Cerebellar nuclear complex (tissue), 1 donor: ENCODE measurements at regions not wholly inside any gene's neighbourhood (a gene's known extent, or its start where the extent isn't known, plus 50 kb on each side); places are given as distances from the start of the nearest gene placed in this dataset.
"Not testable (repeated sequence)": the region's sequence is repeated elsewhere in the genome, so short reads cannot be mapped to it uniquely, and the experiment has no call there.

Experiments
- DNase-seq, 2 experiments: peaks; one replicate each; lab custom pipeline; 2025; lab: John Stamatoyannopoulos, UW

- no peak for DNase-seq
Measured at GRCh38 chr9:38342532-38342931, 50.0 kb upstream of the ALDH1B1 start.

GRCh38 chr9:38342096-38342495 is 50.4 kb upstream of the ALDH1B1 start:
- DNase-seq = no peak

- DNase-seq = peak; percentile 53 to 91
Measured at GRCh38 chr9:38339496-38339895, 53.0 kb upstream of the ALDH1B1 start.

- DNase-seq = no peak
Measured at GRCh38 chr9:38339087-38339486, 53.4 kb upstream of the ALDH1B1 start.

GRCh38 chr9:38338342-38339018 is 54.0 kb upstream of the ALDH1B1 start:
- no peak for DNase-seq

- no peak for DNase-seq
Measured at GRCh38 chr9:38337706-38338264, 54.7 kb upstream of the ALDH1B1 start.

GRCh38 chr9:38337181-38337580 is 55.3 kb upstream of the ALDH1B1 start:
- no peak for DNase-seq

GRCh38 chr9:38336341-38336740 is 56.2 kb upstream of the ALDH1B1 start:
- no peak for DNase-seq

- DNase-seq = no peak
Measured at GRCh38 chr9:38335686-38336085, 56.8 kb upstream of the ALDH1B1 start.

- no peak for DNase-seq
Measured at GRCh38 chr9:38334234-38334633, 58.3 kb upstream of the ALDH1B1 start.

GRCh38 chr9:38333047-38333446 is 59.5 kb upstream of the ALDH1B1 start:
- DNase-seq = no peak

- no peak for DNase-seq
Measured at GRCh38 chr9:38332625-38333024, 59.9 kb upstream of the ALDH1B1 start.

GRCh38 chr9:38331141-38331540 is 61.4 kb upstream of the ALDH1B1 start:
- DNase-seq = no peak

GRCh38 chr9:38329968-38330367 is 62.5 kb upstream of the ALDH1B1 start:
- DNase-seq = no peak

GRCh38 chr9:38328765-38329164 is 63.7 kb upstream of the ALDH1B1 start:
- no peak for DNase-seq

GRCh38 chr9:38326122-38326521 is 66.4 kb upstream of the ALDH1B1 start:
- no peak for DNase-seq

GRCh38 chr9:38324213-38324612 is 68.3 kb upstream of the ALDH1B1 start:
- DNase-seq = not testable (repeated sequence)

GRCh38 chr9:38322937-38323336 is 69.6 kb upstream of the ALDH1B1 start:
- no peak for DNase-seq

GRCh38 chr9:38319496-38320173 is 72.9 kb upstream of the ALDH1B1 start:
- no peak for DNase-seq

GRCh38 chr9:38318759-38319495 is 73.6 kb upstream of the ALDH1B1 start:
- no peak for DNase-seq

GRCh38 chr9:38316166-38316780 is 76.2 kb upstream of the ALDH1B1 start:
- DNase-seq = peak; percentile 49 to 86

- no peak for DNase-seq
Measured at GRCh38 chr9:38315085-38315595, 77.4 kb upstream of the ALDH1B1 start.
